Hematopoietic multipotent progenitor cell (in vitro differentiated cells): ENCODE measurements at regions not wholly inside any gene's neighbourhood (a gene's known extent, or its start where the extent isn't known, plus 50 kb on each side); places are given as distances from the start of the nearest gene placed in this dataset.

Experiments
- DNase-seq, 3 donors: peaks; one replicate each; pipeline ENCODE4 v3.0.0-alpha.2; 2011 to 2015; ENCODE audit warnings: low read depth in 2 of 3, low spot score in 2 of 3

DNA sequence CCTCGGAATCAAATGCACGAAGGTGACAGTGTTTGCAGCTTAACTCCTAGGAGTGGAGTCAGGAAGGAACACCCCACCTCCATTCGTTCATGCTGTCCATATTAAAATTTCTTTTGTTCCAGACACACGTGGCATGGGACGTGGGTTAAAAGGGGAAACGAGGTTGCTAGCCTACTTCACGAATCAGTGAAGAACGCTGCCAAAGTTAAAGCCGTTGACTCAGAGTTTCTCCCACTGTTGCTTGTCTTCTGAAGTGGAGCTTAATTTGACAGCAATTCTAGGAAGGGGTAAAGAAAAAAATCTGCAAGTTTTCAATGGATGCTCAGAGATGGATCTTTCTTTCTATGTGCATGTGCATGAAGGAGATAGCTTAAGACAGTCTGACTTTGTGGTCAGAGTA is 499.1 kb downstream of the CD83 start:
- DNase-seq: peak in 1 of 3 donors; percentile 16

DNA sequence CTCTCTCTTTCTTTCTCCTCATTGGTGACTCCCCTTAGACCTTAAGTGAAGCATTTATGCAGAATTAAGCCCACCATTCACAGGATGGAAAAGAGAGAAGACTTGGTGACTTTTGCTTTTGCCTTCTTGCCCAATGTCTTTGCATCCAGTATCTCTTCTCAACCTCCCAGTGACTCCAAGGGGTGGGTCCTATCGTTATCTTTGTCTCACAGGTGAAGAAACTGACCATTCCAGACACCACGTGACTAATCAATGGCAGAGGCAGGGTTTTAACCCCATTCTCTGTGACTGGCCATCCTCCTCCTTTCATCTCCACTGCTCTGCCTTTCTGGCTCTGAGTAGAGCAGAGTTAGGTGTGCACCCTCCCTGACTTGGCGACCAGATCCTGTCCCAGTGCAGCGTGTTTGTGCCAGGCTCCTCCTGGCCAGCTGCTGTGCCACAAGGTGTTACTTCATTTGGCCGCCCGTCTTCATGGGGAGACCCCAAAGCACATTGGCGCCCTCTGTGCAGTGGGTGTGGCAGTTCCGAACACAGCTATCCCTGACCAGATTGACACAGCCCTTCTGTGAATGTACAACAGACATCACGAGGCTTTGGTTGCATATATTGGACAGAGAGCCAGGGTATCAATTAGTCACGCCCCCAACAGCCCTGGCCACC is 501.3 kb downstream of the CD83 start:
- no peak for DNase-seq

DNA sequence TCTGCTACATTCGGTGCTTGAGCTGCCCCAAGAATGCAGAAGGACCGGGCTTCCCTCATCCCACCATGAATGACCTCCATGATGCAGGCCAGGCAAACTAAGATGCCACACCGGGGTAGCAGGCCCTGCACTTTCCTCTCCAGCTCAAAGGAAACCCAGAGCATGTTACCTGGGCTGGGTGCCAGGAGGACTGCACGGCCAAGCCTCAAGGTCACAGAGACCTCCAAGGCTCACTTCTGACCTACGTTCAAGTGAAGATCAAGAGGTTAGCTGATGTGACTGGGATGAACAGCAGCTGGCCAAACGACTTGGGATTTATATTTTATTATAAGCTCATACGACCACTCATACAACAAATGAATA is 501.8 kb downstream of the CD83 start:
- no peak for DNase-seq

DNA sequence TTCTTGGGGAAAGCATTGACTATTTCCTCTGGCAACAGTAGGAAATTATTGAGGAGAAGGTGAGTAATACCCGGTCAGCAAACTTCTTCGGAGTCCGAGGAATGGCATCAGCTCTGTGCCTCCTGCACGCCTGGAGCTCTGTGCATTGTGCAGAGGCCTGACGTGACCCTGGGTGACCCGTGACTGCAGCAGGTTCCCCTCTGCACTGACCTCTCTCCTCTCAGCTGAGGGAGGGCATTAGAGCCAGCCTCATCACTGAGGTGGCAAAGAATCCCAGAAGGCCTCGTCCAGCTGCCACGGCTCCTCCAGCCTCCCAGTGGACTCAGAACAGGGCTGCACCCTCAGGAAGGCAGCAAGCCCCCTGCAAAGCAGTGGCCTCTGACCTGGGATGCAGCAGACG is 502.9 kb downstream of the CD83 start:
- DNase-seq: no peak

DNA sequence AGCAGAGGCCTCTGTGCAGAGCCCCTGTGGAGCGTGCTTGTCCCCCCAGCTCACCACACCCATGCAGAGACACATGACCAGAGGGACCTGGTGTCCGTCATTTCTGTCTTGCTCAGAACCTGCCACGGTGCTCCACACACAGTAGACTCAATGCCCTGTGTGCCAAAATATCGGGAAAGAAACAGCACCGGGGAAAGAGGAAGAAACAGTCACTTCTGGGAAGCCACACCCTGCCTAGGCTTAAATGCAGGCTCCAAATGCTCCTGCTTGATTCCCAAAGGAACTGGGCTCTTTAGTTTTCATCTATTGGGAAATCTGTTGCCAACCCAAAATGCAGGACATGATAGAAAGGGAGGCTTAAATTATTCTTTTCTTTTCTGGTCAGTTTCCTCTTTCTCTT is 503.9 kb downstream of the CD83 start:
- DNase-seq: no peak

DNA sequence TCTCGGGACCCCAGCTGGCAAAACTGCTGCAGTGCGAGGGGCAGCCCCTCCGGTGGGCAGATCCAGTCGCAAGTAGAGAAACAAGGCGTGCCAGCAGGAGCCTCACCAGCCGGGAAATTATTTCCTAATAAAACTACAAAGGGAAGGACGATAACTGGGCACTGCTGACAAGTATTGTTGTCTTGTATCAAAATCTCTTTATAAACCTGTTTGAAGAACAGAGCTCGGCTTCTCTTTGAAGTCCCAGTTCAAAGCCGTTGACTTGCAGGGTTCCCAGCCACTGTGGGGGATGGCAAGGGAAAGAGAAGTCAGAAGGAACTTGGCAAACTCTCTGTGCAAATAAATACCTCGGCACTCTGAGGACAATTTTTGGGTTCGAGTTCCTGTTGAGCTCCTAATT is 504.5 kb downstream of the CD83 start:
- DNase-seq: no peak

DNA sequence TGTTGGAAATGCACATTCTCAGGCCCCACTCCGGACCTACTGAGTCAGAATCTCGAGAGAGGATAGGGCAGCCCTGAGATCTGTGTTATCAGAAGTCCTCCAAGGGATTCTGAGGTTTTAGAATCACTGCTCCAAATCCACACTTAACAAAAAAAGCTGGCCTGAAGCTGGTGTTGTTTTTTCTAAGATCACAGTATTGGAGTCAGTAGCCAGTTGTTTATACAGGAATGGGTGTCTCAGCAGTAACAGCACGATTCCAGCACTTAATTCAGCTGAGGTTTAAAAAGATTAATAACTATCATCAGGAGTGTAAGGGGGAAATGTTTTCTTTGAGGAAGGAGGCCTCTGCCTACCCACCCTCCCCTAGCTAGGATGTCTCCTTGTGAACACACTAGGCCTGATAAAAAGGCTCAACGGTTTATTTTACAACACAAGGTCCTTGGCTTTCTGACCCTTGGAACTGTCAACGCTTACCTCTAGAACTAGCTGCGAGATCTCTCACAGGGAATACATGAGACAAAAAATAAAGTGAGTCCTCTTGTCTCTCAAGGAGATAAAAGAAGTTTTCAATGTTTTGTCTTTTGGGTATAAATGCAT is 505.4 kb downstream of the CD83 start:
- no peak for DNase-seq

DNA sequence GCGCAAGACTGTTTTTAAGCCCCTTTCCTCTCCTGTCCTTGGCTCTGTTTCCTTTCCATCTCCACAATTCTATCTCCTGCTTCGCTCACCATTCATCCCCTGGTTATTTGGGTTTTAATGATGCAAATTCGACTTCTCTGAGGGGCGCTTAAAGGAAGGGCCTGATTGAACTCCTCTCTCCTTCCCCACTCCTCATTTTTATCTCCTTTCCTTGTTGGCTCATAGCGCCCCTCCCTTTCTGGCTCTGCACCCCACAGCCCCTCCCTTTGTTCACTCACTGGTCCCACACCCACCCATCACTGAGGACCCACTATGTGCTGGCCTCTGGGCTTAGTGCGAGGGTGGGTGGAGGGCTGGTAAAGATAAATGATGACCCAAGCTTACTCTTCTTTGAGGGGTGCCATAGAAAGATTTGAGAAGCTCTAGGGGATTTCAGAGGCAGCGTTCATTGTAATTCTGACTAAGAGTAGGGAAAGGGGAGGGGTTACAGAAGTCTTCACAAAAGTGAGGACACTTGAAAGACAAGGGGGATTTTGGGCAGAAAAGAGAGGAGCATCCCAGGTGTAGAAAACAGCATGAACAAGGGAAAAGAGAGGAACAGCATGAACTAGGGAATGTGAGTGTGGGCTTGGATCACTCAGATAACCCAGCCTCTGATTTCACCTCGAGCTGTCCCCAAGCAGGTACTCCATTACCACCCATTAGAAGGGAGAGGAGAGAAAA is 507.8 kb downstream of the CD83 start:
- no peak for DNase-seq

DNA sequence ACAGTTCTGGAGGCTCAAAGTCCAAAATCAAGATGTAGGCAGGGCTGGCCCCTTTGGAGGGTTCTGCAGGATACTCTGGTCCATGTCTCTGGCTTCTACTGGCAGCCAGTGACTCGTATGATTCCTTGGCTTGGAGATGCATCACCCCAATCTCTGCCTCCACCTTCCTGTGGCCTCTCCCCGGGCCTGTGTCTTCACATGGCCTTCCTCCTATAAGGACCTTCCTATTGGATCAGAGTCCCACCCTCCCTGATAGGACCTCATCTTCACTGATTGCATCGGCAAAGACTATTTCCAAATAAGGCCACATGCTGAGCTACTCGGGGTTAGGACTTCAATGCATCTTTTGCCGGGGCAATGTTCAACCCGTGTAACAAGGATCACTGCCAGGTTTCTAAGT is 509.0 kb downstream of the CD83 start:
- DNase-seq: no peak

DNA sequence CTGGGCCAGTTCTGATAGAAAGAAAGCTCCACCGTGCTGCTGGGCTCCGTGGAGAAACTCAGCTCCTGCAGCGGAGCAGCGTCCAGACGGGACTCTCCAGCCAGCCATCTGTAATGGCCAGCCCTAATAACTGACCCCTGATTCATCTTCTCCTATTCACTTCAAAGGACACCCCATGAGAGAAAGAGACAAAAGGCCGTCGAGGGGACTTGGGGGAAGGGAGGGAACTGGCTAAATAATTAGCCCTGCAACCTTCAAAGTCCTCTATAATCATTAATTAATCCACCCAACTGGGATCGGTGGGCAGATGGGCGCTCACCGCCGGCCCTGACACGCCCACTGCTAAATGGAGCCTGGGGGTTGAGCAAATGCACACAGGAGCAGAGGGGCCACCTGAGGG is 512.4 kb downstream of the CD83 start:
- no peak for DNase-seq

DNA sequence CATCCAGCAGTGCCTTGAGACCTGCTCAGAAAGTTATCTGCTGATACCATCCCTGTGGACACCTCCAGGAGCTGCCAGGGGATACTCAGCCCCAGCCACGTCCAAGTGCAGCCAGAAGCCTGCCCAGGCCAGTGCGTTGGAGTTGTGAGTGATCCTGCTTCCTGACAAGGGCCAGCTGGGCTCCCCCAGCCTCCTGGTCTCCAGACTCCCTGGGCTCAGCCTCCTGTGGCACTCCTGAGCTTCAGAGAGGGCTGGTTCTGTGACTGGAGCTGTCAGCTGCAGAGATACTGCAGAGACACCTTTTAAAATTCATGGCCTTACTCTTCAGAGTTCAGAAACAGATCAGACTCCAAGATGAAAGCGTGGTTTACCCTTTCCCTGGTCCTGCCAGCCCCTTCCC is 515.9 kb downstream of the CD83 start:
- no peak for DNase-seq

DNA sequence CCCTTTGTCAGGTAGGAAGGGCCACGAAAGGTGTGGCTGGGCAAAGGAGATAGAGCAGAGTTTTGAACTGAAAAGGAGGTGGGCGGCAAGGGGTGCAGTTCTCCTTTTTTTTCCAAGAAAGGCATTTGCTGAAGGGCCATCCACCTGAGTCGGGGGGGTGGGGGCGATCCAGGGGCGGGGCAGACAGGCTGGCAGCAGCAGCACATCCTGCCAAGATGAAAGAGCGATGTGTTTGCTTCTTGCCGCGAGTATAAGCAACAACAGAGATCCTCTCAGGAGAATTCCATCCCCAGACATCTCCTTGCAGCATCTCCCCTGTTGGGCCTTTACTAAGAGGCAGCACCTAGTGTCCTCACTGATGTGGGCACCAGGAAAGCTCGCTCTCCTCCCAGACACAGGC is 516.5 kb downstream of the CD83 start:
- DNase-seq: no peak

DNA sequence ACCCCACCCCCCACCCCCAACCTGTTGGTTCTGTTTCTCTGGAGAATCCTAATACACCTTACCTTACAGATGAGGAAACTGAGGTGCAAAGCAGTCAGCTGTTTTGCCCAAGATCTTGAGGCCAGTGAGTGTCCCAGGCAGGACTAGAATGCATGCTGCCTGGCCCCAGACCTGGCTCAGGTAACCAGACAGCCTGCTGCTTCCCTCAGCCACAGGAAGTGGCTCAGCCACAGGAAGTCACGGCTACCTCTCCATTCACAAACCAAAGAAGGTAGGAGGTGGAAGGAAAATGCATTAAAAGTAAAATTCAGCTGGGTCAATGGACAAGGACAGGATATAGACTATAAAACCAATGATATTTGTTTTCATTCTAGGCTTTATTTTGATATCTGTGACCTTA is 517.6 kb downstream of the CD83 start:
- no peak for DNase-seq

DNA sequence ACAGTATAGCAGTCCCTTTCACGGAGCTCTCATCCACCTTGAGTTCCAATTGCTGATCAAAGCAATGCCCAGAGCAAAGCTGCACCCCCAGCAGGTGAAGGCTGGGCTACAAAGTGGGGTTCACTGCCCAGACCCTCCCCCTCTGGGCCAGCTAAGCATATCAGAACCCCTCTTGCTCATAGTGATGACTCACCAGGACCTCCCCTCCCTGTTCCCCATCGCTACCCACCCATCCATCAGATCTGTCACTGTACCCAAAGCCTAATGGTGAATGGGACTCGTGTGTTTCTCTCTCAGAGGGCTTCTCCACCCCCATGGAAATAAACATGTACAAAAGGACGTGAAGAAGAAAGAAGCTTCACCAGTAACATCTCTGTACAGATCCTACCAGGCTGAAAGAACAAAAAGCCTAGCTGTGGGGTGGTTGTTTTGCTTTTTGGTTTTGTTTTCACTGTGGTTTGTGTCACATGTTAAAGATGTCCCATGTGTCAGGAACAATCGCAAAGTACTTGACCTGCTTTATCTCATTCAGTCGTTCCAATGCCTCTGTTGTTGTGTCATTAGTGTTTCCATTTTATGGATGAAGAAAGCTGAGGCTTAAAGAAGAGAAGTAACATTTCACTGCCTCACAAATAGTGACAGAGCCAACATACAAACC is 518.5 kb downstream of the CD83 start:
- peak in 1 of 3 donors; percentile 46 for DNase-seq

DNA sequence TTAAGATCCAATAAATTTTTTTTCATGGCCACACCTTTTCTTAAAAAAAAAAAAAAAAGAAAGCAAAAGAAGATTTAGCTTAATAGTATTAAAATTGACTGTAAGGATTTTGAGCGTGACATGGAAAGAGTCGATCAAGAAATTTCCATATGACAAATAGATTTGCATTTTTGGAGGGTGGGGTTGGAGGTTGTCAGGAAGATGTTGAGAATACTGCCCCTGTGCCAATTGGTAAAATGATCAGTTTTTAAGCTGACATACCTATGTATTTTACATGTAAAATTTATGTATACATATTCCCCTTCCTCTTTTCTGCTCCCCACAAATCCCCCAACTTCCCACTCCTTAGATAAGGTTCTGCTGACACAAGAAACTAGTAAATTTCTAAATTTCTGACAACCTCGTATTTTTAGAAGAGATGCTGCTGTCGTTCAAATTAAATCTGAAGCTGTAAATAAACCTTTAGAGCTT is 520.9 kb downstream of the CD83 start:
- DNase-seq: no peak

DNA sequence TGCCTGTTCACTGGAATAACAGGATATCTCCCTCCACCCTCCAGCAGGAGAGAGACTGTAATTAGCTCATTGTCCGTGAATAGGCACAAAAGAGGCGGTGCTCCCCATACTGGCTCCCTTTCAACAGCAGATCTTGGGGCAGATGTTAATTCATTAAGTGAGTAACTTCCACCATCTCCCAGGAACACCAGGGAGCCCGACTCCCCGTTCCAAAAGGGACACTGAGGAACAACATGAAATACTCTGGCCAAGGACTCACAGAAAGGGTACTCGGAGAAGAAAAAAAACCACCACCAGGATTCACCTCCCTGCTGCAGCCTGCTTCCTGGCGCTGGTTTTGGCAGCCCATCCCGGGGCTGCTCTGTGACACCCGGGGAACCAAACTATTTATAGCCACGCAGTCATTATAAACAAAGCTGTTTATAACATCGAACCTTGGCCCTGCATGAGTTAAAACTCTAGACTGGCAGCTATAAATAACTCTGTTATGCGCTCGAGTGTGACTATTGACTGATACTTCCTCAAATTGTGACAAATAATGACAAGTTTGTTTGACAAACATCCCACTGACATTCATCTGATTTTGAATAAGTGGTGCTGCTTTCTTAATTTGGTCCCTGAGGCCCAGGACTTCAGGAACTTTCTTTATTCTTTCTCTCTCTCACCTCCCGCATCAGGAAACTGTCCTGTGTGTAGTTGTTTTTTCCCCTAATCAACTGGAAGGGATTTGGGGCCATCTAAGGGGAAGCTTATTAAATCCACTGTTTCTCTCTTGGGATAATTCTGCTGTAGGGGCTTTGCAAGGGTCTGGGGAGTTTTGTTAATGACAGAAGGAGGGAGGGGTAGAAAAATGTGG is 521.6 kb downstream of the CD83 start:
- DNase-seq: peak in 1 of 3 donors; percentile 27

DNA sequence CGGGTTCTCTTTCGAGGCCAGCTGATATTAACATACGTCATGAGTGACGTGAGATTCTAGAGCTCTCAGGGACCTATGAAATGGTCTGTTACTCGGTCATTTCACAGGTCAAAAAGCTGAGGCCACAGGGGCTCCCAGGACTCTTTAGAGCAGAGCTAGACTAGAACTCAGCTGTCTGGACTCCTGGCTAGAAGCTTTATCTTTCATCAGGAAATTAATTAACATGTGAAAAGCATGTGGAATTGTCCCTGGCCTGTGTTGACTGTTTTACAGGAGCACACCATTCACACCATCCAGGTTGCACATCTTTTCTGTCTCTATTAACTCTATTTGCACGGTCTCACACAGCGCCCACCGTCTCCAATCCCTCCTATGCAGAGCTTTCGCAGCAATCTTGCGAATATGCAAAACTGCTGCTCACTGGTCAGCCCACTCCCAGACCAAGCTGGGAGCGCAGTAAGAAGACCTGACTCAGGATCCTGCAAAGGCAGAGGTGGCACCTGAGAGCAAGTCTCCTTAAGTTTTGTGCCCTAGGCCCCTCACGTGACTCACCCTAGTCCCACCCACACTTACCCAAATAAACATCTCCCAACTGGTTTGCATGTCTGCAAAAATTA is 522.5 kb downstream of the CD83 start:
- no peak for DNase-seq

DNA sequence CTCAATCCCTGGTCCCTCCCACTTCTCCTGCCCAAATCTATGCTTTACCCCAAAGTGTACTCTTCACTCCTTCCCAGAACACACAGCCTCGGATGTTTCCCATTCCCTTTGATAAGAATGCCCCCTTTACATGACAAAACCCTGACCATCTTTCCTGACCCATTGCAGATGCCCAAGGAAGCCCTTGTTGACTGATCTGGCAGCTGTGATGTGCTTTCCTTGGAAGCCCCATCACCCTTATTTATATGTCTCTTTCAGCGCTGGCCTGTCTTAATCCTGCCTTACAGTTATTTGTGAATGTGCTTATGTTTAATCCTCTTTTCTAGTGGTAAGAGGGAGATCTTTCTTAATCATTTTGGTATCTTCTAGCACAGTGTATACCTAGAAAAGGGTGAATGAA is 523.1 kb downstream of the CD83 start:
- no peak for DNase-seq

DNA sequence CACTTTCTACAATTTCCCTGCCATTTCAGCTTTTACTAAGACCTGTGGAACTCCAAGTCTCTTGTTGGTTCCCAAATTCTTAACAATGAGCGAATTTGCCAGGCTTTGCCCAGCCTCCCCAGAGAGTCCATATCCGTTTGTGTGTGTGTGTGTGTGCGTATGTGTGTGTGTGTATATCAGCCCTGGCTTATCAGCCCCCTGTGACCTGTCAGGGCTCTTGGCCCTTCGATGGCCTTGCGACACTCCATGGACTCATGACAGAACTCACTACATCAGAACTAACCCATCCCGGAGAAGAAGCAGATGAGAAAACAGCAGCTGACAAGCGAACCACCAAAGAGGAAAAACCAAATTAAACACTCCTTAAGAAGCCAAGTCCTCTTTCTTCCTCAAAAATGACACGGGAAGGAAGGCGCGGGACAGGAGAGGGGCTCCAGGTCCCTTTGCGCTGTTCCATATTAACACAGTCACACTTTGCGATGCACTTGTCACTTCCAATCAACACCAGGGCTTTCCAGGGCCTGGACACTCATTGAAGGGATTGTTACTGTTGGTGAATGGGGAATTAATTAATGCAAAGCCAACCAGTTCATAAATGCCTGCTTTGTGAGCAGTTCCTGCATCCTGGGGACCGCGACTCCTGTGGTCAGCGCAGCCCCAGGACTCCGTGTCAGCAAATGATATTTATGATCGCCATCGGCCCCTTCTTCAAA is 524.0 kb downstream of the CD83 start:
- no peak for DNase-seq

DNA sequence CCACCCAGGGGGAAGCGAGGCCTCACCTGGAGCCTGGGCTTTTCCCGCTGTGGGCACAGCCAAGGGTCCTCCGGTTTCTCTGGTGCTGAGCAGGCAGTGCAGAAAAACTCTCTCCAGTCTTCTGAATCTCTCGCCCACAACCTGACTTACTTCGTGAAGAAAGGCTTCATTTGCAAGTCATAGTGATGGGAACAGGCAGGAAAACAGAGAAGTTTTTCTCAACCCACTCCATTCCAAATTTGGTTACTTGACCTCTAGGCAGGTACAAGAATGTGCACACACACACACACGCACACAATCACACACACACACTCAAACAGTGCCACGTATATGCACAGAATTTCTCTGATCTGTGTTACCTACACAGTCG is 524.5 kb downstream of the CD83 start:
- DNase-seq: no peak
